SIG-M5 treated with dmso at 0.1 percent for 504 hours (cell line): ENCODE measurements at regions not wholly inside any gene's neighbourhood (a gene's known extent, or its start where the extent isn't known, plus 50 kb on each side); places are given as distances from the start of the nearest gene placed in this dataset.
A peak's percentile ranks its signal among the peaks of the same experiment; 100 is the strongest.

Experiments
- DNase-seq: peaks from one replicate; lab custom pipeline; 2025; ENCODE audit not compliant: unreplicated experiment; lab: John Stamatoyannopoulos, UW

- no peak for DNase-seq
Measured at GRCh38 chr1:162970021-162970420, 99.1 kb upstream of the RGS4 start.

DNA sequence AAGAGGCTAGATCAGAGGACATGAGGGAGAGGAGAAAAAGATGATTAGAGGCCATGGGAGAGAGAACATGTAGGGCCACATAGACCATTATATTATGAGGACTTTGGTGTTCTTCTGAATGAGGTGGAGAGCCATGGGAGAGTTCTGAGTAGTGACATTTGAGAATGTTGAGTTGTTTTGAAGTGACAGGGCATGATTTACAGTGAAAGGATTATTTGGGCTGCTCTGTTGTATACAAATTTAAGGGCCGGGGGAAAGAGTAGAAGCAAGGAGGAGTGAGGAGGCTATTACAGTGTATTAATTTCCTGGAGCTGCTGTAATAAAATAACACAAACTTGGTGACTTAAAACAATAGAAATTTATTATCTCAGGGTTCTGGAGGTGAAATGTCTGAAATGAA lies 102.5 kb upstream of the RGS4 start:
- DNase-seq: no peak

- no peak for DNase-seq
Measured at GRCh38 chr1:162964901-162965300, 103.9 kb upstream of the CCDC190 start.

- DNase-seq: no peak
Measured at GRCh38 chr1:162956922-162957321, 95.9 kb upstream of the CCDC190 start.

- no peak for DNase-seq
Measured at GRCh38 chr1:162954824-162955223, 93.8 kb upstream of the CCDC190 start.

GRCh38 chr1:162952956-162953355 lies 92.0 kb upstream of the CCDC190 start:
- no peak for DNase-seq

GRCh38 chr1:162951553-162952315 lies 90.8 kb upstream of the CCDC190 start:
- DNase-seq: peak; percentile 43

DNA sequence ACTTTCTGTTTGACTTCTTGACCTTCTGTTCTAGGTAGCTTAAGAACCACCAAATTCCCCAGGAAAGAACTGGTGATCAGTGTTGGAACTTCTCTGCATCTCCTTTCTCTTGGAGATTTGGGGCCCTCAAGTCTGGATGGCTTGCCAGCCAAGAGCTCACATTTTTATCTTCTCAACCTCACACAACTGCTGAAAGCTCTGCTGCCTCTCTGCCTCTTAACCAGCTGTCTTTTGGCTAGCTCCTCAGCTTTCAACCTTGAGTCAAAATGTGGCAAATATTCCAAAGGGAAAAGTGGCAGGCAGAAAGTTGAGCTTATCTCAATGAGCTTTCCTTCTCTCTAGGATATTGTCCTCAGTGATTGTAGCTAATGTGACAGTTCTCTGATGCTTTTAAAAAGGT lies 89.2 kb upstream of the CCDC190 start:
- no peak for DNase-seq

GRCh38 chr1:162946701-162947100 lies 85.7 kb upstream of the CCDC190 start:
- DNase-seq: no peak

- no peak for DNase-seq
Measured at GRCh38 chr1:162944974-162945674, 84.1 kb upstream of the CCDC190 start.

- DNase-seq: no peak
Measured at GRCh38 chr1:162943622-162944021, 82.6 kb upstream of the CCDC190 start.

- DNase-seq: no peak
Measured at GRCh38 chr1:162942916-162943559, 82.1 kb upstream of the CCDC190 start.

- no peak for DNase-seq
Measured at GRCh38 chr1:162941024-162941423, 80.0 kb upstream of the CCDC190 start.

DNA sequence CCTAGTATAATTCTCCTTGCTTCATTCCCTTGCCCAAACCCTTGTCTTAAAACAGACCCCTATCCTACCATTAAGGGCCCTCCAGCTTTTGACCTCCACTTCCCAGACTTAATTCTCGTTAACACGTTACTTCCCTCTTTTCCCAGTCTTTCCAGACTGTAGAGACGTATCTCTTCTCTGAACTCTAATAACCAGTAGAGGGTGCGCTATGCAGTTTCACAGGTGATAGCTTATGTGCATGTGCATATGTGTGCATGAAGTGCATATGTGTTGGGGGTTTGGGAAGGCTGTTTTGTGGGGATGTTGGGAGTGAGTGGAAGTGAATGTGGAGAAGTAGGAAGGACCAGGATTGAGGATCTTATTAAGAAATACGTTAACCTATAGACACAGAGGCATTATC lies 78.1 kb upstream of the CCDC190 start:
- no peak for DNase-seq

DNA sequence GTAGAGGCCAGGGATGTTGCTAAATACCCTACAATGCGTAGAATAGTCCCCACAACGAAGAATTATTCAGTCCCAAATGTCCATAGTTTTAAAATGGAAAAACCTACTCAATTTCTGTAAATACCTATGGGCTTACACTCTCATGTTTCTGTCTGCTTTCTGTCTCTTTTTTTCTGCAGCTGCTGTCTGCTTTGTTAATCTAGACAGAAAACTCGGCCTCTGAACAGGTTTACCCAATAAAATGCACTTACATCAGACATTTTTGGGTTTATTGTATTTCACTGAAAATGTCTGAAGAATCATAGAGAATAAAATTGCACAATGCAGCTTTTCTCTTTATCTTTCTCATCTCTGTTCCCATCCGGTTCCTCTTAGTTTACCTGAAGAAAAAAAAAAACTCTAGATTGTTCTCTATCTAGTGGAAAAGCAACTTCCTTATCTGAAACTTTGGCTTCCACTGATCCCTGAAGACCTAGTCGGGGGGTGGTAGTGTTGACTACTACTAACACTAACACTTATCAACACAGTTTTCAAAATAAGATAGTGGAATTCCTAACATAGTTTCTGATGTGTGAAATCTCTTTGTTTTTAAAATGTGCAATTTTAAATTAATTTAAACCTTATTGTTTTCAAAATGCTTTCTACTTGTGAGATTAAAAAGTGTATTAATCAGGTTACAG lies 76.9 kb upstream of the CCDC190 start:
- no peak for DNase-seq

- DNase-seq: no peak
Measured at GRCh38 chr1:162930976-162931560, 70.1 kb upstream of the CCDC190 start.

- no peak for DNase-seq
Measured at GRCh38 chr1:162930532-162930931, 69.6 kb upstream of the CCDC190 start.

GRCh38 chr1:162929177-162929576 lies 68.2 kb upstream of the CCDC190 start:
- no peak for DNase-seq

- DNase-seq: no peak
Measured at GRCh38 chr1:162928141-162928540, 67.2 kb upstream of the CCDC190 start.

DNA sequence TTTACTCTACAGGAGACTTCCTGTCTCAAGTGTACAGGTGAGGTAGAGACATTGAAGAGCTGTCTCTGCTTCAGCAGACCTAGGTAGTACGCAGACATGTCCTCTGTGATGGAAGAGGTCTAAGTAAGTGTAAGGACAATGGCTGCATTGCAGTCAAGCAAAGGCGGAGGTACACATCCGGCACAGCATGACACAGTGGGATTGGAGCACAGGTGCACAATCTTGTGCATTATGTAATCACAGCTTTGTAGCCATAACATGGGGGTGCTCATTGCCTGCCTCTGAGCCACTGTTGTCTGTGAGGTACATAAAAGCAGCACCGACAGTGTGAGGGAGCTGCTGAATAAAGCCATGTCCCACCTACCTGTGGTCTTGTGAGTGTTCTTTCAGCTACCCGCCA lies 66.4 kb upstream of the CCDC190 start:
- no peak for DNase-seq

GRCh38 chr1:162926906-162927305 lies 65.9 kb upstream of the CCDC190 start:
- DNase-seq: no peak
